Mesenteric fat pad (tissue), 1 donor: ENCODE measurements at regions not wholly inside any gene's neighbourhood (a gene's known extent, or its start where the extent isn't known, plus 50 kb on each side); places are given as distances from the start of the nearest gene placed in this dataset.
A peak's percentile ranks its signal among the peaks of the same experiment; 100 is the strongest.

ENCODE experiments used
- DNase-seq: peaks from one replicate; pipeline ENCODE4 v3.0.0-alpha.2; 2020; ENCODE audit warnings: low spot score
- donor health status: DM: yes; HTN: yes; CAD: no.

DNA sequence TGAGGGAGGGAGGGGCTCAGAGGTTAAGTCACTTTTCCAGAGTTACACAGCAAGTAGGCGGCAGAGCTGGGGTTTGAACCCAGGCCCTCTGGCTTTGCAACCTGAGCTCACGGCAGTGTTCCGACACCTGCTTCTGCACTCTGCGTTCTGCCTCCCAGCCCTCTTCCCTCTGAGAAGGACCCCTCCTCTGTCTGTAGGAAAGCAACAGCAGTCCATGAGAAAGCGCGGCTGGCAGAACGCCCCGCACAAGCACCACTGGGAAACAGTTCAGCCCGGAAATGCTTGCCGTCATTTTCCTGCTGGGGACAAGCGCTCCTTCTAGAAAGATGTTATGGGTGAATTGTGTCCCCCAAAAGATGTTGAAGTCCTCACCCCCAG is 241.1 kb downstream of the NPHP4 start:
- peak; percentile 62 for DNase-seq

DNA sequence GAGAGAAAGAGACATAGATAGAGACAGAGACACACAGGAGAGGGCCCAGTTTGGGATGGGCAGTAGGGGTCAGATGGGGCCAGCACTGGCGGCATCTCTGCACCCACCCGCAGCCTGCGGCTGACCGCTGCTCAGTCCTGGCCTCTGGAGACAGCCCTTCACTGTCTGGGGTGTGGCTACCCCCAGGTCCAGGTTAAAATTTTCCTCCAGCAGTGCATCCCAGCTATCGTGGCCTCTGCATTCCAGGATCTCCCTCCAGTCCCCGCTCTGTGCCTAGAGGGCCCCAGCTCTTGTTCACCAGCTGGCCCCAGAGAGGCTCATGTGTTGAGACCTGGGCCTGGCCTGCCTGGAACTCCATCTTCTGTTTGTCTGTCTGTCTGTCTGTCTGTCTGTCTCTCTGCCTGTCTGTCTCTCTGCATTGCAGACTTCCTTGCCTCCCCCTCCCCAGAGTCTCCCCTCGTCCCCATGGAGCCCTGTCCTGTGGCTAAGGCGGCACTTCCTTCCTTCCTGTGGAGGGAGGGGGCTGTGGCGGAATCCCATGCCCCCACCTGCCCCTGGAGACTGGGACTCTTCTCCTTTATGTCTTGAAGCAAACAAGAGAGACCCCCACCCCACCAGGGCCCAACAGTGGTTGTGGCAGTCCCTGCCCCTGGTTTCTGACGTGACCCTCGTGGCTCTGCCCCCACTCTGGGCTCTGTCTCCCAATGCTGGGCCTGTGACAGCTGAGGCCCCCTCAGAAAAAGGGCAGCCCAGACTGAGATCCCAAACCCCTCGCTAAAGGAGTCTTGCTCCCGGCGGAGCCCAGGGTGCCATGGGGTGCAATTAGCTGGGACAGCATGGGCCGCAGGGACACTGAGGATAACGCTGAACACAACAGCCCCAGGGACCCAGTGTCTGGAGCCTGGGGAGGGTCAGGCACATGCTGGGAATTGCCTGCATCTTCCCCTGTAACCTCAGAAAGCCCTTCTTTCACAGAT is 241.8 kb downstream of the NPHP4 start:
- peak; percentile 75 for DNase-seq

DNA sequence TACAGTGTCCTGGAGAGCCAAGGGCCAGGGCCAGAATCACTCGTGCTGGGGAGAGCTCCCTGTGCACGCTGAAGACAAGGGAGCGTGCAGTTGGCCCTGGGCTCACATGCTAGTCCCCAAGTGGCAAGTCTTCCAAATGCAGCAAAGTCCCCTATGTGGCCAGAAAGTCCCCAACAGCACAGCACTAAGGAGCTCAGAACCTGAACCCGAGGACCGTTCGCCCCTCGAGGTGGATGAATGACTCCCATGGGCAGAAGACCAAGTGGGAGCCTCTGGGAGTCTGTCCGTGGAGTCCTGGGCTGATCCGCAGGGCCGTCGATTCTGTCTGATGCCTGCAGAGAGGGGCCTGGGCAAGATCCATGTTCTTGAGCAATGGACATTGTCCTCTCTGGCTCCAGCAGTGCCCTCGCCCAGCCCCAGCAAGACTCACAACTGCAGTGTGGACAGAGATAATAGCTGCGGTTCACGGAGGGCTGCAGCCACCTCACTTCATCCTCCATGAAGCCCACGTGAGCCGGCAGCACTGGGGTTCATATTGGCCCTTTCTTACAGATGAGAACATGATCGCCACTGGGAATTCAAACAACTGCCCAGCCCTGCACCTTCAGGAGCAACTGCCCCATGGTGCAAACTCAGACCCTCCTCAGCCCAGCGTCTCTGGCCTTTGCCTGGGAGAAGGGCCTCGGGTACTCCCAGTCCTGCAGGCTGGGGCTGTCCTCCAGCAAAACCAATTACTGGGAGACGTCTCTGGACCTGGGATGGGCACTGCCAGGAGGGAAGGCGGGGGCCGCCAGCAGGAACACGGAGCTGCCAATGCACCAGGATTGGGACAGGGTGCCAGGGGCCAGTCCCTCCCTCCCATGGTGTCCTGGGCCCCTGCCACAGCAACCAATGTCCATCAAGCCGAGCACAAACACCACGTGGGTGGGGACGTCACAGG is 243.7 kb downstream of the NPHP4 start:
- DNase-seq = peak; percentile 67

DNA sequence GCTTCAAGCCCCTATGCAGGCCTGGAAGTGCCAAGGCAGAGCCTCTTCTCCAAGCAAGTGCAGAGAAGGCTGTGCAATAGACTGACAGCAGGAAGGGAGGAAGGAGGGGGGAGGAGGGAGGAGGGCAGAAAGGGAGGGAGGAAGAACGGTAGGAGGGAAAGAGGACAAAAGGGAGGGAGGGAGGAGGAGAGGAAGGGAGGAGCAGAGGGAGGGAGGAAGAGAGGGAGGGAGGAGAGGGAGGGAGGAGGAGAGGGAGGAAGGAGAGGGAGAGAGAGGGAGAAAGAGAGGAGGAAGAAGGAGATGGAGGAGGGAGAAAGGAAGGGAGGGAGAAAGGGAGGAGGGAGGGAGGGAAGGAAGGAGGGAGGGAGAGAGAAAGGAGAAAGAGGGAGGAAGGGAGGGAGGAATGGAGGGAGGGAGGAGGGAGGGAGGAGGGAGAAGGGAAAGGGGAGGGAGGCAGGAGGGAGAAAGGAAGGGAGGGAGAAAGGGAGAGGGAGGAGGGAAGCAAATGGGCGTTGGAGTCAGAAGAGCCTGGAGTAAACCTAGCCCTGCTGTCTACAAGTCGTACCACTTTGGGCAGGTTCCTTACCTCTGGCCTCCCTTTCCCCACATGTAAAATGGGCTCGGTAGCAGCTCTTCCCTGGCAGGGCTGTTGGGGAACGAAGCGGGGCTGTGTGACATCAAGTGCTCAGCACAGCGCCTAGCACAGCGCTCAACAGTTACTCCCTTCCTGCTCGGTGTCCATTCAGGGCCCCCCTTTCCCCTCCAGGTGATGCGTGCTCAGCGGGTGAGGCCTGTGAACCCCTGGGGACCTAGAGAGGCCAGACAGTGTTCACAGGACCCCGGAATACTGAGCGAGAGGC is 244.6 kb downstream of the NPHP4 start:
- DNase-seq = peak; percentile 75

DNA sequence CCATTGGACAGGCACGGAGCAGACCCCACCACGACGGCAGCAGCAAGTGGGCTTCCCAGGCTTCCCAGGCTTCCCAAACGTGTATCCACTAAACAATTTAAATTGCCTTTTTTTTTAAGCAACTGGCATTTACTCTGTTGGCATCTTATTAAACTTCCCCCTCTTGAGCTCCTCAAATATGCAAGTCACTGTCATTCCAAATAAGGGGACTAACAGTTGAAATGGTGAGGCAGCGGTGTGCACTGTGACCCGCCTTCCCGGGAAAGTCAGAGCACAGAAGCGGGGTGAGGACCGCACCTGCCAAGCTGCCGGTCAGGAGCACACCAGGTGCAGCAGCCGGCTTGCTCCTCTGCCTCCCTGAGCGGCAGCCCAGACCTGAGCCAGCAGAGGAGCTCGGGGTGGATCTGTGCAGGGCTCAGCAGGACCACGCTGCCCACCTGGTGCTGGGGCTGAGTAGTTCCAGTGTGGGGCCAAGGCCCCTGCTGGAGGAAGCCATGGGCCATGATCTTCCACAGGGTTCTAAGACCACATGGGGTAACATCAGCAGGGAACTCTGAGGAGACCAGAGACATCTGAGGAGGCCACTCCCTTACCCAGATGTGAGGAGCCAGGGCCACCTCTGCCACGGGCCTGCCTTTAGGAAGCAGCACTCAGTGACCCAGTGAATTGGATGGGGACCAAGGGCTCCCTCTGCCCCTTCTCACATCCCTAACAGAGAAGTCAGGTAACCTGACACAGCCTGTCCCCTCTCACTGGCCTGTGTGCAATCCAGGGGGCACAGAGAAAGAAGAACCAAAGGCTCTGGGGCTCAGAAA is 245.4 kb downstream of the NPHP4 start:
- peak; percentile 60 for DNase-seq

DNA sequence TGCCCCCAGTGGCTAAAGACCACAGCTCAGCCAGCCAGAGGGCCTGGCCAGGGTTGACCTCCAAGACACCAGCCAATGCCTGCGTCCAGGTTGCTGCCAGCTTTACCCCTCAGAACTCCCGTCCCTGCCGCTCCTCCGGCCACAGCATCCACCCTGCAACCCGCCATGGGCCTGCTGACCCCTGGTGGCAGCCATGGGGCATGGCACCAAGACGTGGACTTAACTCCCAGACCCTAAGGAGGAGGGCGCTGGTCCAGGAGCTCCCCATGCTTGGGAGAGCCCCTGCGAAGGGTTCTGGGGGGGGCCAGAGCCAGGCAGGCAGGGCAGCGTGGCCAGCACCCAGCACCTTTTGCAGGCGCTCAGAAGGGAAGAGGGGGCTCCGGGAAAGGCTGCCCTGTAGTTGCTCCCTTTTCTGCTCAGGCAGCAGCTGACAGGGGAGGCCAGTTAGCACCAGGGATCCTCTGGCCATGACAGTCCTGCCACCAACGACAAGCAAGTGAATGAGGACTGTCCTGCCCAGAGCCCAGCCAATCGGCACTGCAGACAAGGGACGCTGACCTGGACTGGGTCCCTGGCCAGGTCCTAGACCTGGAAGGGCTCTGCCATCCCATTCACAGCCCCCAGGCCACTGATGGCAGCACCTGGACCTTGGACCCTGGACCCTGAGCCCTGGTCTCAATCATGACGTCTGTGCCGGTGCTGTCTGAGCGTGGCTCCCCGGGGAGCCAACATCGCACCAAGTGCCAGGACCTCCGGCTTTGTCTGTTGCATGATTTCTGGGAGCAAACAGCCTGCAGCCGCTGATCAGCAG is 246.2 kb downstream of the NPHP4 start:
- DNase-seq = peak; percentile 88

DNA sequence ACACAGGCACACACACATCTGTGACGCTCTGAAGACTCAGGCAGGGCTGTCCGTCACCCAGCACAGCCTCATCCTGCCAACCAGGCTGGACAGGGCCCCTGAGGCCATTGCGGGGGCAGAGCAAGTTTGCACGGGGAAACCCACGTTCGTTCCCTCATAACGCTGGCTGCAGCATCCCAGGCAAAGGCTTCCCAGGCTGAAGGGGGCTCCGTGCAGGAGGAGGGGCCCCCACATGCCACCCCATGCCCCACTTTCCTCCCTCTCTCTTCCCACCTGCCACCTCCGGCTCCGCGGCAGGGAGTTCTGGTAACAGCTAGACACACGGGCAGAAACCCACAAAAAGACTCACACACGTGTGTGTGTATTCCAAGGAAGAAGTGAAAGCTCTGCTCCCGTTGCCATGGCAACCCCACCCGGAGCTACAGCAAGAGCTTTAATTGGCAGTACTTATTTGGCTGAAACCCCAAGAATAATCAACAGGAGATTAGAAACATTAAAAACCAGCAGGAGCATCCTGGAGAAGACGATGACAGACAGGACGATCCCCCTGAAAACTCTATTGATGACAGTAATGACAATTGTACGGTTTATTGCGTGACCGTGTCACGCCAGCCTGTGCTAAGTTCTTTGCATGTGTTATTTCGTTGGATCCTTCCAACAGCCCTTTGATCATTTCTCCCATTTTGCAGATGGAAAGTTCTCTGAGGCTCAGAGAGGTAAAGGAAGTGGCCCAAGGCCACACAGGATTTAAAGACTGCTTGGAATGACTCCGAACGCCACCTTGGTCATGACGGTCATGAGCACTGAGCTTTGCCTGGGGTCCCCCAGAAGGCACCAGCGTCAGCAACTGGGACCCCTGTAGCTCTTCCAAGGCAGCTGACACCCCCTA is 247.1 kb downstream of the NPHP4 start:
- DNase-seq = peak; percentile 83

DNA sequence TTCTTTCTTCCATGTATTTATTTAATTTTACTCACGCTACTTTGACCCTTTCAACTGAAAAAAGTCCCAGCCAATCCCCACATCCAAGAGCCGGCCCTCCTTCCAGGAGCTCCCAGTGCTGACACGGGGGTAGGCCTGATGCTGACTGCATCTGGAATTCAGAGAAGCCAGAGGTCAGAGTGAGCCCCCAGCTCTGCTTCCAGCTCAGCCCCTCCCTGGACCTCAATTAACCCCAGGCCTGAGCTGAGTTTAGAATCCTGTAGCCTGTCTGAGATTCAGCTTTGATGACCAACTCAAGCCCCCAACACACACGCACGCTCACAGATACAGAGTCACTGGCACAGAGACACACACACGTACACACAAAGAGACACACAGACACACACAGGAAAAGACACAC is 247.9 kb downstream of the NPHP4 start:
- DNase-seq = peak; percentile 43

DNA sequence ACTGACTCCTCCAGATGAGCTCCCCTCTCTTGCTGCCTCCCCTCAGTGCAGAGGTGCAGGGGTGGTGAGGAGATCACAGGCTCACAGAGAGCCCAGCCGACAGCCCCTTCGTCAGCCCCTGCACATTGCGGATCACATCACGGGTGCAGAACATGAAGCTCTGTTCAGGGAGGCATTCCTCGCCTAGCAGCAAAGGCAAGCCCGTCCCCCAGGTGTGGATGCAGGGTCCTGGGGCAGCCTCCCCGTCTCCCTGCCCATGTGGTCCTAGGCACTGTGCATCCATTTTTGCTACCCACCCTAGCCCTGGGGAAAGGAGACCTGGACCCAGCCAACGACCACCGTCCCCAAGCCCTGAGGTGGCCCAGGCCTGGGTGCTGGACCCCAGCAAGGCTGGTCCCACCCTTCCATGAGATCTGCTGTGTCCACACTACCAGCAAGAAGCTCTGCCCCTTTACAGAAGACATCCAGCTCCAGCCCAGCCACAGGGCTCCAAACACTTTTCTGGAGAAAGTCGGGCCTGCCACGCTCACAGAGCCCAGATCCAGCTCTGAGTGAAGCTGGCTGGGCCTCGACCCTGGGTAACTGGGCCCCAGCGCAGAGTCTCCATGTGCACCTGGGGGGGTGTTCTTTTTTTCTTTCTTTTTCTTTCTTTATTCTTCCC is 248.7 kb downstream of the NPHP4 start:
- DNase-seq = peak; percentile 64

DNA sequence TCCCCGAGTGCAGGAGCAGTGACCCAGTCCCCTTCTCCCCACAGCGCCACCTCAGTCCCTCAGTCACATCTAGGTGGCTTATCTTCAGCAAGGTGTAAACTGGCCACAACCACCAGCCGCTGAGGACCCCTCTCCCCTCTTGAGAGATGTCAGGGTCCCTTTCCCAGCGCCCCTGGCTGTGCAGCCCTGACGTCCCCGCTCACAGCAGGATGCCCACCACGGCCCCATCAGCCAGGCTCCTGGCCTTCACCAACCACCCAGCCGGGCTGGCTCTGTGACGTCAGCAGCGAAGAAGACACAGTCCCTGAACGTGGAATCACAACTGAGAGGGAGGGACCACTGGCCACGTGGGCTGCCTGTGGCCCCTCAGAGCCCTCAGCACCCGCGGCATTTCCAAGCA is 249.4 kb downstream of the NPHP4 start:
- peak; percentile 88 for DNase-seq

DNA sequence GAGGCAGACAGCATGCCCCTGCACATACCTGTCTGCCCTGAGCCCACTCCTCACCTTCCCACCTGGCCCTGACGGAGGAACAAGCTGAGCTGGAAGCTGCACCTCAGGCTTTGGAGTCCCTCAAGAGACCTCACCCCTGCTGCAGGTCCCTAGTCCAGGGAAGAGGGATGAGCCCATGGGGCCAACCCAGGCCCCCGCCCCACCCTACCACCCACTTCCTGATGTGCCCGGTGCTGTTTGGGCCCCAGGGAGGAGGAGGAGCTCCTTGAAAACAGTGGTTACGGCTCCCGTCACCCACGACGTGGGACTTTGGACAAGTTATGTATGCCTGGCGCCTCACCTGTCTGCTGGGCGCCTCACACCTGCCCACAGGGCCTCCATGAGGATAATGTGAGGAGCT is 250.2 kb downstream of the NPHP4 start:
- no peak for DNase-seq

DNA sequence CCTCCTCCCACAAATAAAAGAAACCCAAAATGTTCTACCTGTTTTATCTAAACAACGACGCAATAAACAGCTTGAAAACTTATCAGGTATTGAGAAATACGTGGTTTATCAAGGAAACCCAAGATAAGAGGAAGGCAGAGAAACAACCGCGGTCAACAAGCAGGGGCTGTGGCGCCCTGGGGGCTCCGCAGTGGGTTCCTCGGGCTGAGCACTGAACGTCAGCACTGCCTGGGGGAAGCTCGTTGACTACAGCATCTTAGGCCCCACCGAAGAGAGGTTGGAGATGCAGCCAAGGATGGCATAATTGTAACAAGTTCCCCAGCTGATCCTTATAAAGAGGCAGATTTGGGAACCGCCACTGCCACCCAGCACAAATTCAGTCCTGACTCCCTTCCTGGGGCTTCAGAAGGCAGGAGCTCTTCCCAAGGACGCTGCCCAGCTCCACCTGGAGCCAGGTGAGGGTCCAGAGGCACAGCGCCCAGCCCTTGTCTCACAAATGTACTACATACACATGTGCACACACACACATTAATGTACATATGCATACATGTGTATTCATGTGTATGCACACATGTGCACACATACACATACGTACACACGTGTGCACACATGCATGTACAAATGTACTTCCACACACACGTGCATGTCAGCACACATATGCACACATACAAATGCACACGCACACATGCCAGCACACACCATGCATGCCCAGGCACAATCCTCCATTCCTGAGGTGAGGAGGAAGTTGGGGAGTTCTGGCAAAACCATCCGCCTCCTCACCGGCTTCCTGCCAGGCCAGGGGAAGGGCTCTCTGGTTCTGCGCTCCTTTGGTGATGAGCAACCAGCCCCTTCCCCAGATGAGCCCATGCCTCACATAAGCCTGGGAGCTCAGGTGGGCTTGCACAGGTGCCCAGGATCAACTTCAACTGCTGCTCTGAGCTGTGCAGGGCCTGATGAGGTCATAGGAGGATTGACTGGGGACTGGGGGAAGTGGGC is 251.1 kb downstream of the NPHP4 start:
- no peak for DNase-seq

DNA sequence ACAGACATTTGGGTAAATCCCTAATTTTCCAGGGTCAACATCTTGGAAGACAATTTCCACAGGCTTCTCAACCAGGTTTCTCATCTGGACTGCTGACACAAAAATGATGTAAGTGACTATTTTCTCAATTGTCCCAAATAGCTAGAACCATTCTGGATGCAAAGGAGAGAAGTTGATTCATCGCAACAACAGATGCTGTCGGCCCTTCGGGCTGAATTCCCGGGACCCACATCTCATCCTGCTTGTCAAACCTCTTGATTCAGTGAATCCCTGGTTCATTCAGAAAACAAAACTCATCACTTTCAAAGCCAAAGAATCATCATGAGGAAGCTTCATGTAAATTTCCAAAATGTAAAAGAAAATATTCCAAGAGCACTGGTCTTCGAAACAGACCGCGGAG is 251.8 kb downstream of the NPHP4 start:
- DNase-seq = no peak

DNA sequence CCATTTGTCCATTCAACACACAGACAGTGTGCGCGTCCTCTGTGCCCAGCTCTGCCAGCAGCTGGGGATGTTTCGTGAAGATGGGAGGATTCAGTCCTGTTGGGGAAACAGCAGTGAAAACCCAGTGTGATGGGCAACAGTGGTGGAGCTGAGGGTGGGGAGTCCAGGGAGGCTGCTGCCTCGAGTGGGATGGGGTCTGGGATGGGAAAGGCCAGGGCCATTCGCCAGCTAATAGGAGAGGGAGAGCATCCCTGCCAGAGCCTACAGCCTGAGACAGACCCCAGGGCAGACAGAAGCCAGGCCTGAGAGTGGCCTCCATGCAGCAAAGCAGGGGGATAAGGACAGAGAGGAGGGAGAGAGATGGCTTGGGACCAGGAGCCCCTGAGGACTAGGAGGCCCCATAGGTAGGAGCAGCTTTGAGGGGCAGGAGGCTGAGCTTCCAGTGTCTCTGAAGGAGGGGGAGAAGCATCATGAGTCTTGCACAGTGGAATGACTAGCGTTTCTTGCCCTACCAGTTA is 252.6 kb downstream of the NPHP4 start:
- peak; percentile 59 for DNase-seq

DNA sequence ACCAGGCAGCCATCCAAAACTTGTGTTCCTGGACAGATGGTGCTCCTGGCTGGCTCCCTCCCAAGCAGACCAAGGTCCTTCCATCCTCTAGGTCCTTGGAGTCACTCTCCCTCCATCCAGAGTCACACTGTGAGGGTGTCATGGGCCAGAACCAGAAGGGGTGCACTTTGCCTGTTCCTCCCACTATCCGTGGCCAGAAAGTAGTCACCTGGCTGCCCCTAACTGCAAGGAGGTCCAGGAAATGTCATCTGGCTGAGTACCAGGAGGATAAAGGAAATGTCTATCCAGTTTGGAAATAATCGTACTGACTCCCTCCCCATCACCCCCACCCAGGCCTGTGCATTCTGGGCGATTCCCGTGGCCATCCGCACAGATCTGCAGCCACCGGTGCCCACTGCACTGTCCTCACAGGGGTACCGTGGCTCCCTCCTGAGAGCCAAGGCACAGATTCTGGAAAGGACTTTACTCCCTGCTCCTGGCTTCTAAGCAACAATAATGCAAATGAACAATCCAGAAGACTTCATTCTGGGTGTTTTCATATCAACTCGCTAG is 253.2 kb downstream of the NPHP4 start:
- peak; percentile 59 for DNase-seq

DNA sequence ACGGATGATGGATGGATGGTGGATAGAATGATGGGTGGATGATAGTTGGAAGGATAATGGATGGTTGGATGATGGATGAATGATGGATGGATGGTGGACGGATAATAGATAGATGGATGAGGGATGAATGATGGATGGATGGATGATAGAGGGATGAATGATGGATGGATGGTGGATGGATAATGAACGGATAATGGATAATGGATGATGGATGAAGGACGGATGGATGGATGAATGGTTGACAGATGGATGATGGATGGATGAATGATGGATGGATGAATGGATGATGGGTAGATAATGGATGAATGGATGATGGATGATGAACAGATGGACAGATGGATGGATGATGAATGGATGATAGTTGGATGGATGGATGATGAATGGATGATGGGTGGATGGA is 255.1 kb downstream of the NPHP4 start:
- DNase-seq = no peak
